Kidney (tissue), 13 donors: ENCODE measurements at regions not wholly inside any gene's neighbourhood (a gene's known extent, or its start where the extent isn't known, plus 50 kb on each side); places are given as distances from the start of the nearest gene placed in this dataset.
"Not testable (repeated sequence)": the region's sequence is repeated elsewhere in the genome, so short reads cannot be mapped to it uniquely, and the experiment has no call there.

Experiments used
- DNase-seq, 5 donors: peaks; one replicate each; pipeline ENCODE4 v3.0.0-alpha.2; 2013 to 2020
- FAIRE-seq: peaks from 2 replicates; lab custom pipeline; 2012; peaks lifted over from hg19 to GRCh38; lab: Jason Lieb, UNC
- H3K27ac ChIP-seq, 2 donors: one replicate each; pipeline ENCODE4 v1.7.0; 2013; ENCODE audit warnings: low read depth in 2 of 2, low read length in 2 of 2, inconsistent platforms in 1 of 2
- H3K27me3 ChIP-seq: one replicate; pipeline ENCODE4 v1.7.1; 2013; ENCODE audit warnings: low read length, inconsistent platforms; ENCODE audit not compliant: control insufficient read depth, insufficient read depth
- H3K36me3 ChIP-seq, 3 donors: one replicate each; pipeline versions ENCODE4 v1.7.0 to v1.7.1; 2013; ENCODE audit warnings: low read length in 3 of 3, control low read depth in 1 of 3, inconsistent platforms in 1 of 3; ENCODE audit not compliant: insufficient read depth in 3 of 3, control insufficient read depth in 2 of 3
- H3K4me1 ChIP-seq, 3 donors: one replicate each; pipeline versions ENCODE4 v1.7.0 to v1.7.1; 2013; ENCODE audit warnings: low read length in 3 of 3, inconsistent platforms in 1 of 3, low read depth in 1 of 3; ENCODE audit not compliant: control insufficient read depth in 2 of 3, insufficient read depth in 2 of 3
- H3K4me3 ChIP-seq, 3 donors: one replicate each; pipeline versions ENCODE4 v1.7.0 to v1.8.1; 2013; ENCODE audit warnings: low read length in 3 of 3, control low read depth in 1 of 3, inconsistent platforms in 1 of 3
- H3K9ac ChIP-seq, 3 donors: one replicate each; pipeline versions ENCODE4 v1.7.0 to v1.7.1; 2013; ENCODE audit warnings: low read length in 3 of 3, control low read depth in 1 of 3, inconsistent platforms in 1 of 3
- H3K9me3 ChIP-seq, 3 donors: one replicate each; pipeline versions ENCODE4 v1.7.0 to v1.7.1; 2013; ENCODE audit warnings: low read length in 3 of 3, control low read depth in 1 of 3, inconsistent platforms in 1 of 3; ENCODE audit not compliant: control insufficient read depth in 2 of 3, insufficient read depth in 1 of 3
- CTCF ChIP-seq: IDR thresholded peaks from 3 replicates; pipeline ENCODE4 v1.5.1; 2012; ENCODE audit warnings: mild to moderate bottlenecking, moderate library complexity, borderline replicate concordance; ENCODE audit not compliant: insufficient read depth; ENCODE audit errors: extremely low read depth
- intact Hi-C: fragments of 100-400 bp; cut with DNase I; formaldehyde crosslinking; loops from one replicate; pipeline ENCODE4 v1.11.1; 2022
- donor health status: control.
- donor health status: control.
- donor health status: control.
- donor health status: control.
- donor health status: control.
- donor health status: DM: yes; HTN: yes; CAD: no.
- donor health status: Normal renal cell carcinoma (clear cell type).

GRCh38 chr6:155635416-155635815, 179.8 kb upstream of the NOX3 start:
- Histone ChIP-seq H3K4me1 (no peaks in the 10 kb centered on the region), H3K4me3 (no peak overlapping the region), H3K36me3 (no peaks in the 10 kb centered on the region), H3K9ac (no peak overlapping the region), H3K27ac (no peak overlapping the region), H3K9me3 (no peaks in the 10 kb centered on the region), H3K27me3 (no peaks in the 10 kb centered on the region)
- intact Hi-C loops = no loop called here
- DNase-seq = no peak
- TF ChIP-seq CTCF = no peak
- no peak for FAIRE-seq

- FAIRE-seq (no peak), DNase-seq (no peak)
- H3K27ac ChIP-seq = no peak overlapping the region
- no peaks in the 10 kb centered on the region for H3K36me3 ChIP-seq
- TF ChIP-seq CTCF = no peak
- H3K4me1 ChIP-seq = no peaks in the 10 kb centered on the region
- intact Hi-C loops = no loop called here
- peaks cover 0 to 3% (median 0%) of the 10 kb centered on the region in 3 donors for H3K9me3 ChIP-seq
- no peak overlapping the region for H3K4me3 ChIP-seq
- H3K27me3 ChIP-seq = no peaks in the 10 kb centered on the region
- H3K9ac ChIP-seq = no peak overlapping the region
Measured at GRCh38 chr6:155630085-155630484, 174.4 kb upstream of the NOX3 start.

GRCh38 chr6:155629652-155630051, 174.0 kb upstream of the NOX3 start:
- Histone ChIP-seq H3K4me1 (no peaks in the 10 kb centered on the region), H3K9me3 (peaks cover 0 to 3% (median 0%) of the 10 kb centered on the region in 3 donors), H3K9ac (no peak overlapping the region), H3K27ac (no peak overlapping the region), H3K4me3 (peak overlapping the region in 1 of 3 donors; percentile 20), H3K36me3 (no peaks in the 10 kb centered on the region), H3K27me3 (no peaks in the 10 kb centered on the region)
- TF ChIP-seq CTCF = no peak
- FAIRE-seq (no peak), DNase-seq (no peak)
- intact Hi-C loops = no loop called here

- no peak for TF ChIP-seq CTCF
- Histone ChIP-seq H3K4me1 (no peaks in the 10 kb centered on the region), H3K36me3 (no peaks in the 10 kb centered on the region), H3K27ac (no peak overlapping the region), H3K9ac (no peak overlapping the region), H3K27me3 (no peaks in the 10 kb centered on the region), H3K4me3 (no peak overlapping the region), H3K9me3 (peaks cover 0 to 3% (median 0%) of the 10 kb centered on the region in 3 donors)
- no peak for FAIRE-seq
- no peak for DNase-seq
- intact Hi-C loops = no loop called here
Measured at GRCh38 chr6:155628306-155628705, 172.7 kb upstream of the NOX3 start.

GRCh38 chr6:155627722-155628212, 172.1 kb upstream of the NOX3 start:
- intact Hi-C loops, DNase-seq, H3K4me3 ChIP-seq, H3K4me1 ChIP-seq, H3K27ac ChIP-seq, H3K36me3 ChIP-seq, H3K27me3 ChIP-seq, H3K9ac ChIP-seq, H3K9me3 ChIP-seq, FAIRE-seq: not testable (repeated sequence)
